Hepatocyte (in vitro differentiated cells): ENCODE measurements at regions not wholly inside any gene's neighbourhood (a gene's known extent, or its start where the extent isn't known, plus 50 kb on each side); places are given as distances from the start of the nearest gene placed in this dataset.

Source experiments
- CTCF ChIP-seq: fragments of 200-600 bp; sonication (generic); IDR thresholded peaks from 2 replicates; pipeline ENCODE4 v1.5.1; 2016; ENCODE audit warnings: antibody characterized with exemption, mild to moderate bottlenecking; ENCODE audit not compliant: poor library complexity
- EZH2 ChIP-seq: fragments of 200-600 bp; sonication (generic); IDR thresholded peaks from 2 replicates; pipeline ENCODE4 v1.6.1; 2016; ENCODE audit warnings: antibody characterized with exemption, mild to moderate bottlenecking, borderline replicate concordance
- EZH2phosphoT487 ChIP-seq: fragments of 200-600 bp; sonication (generic); IDR thresholded peaks from one replicate; pipeline ENCODE4 v1.6.1; 2018; ENCODE audit warnings: antibody characterized with exemption, mild to moderate bottlenecking, low read depth, moderate library complexity; ENCODE audit not compliant: unreplicated experiment, severe bottlenecking

GRCh38 chr17:33499040-33499439 lies 205.9 kb upstream of the ASIC2 start:
- TF ChIP-seq EZH2: no peak
- TF ChIP-seq CTCF: no peak
- no peak for TF ChIP-seq EZH2phosphoT487
